A549 (cell line): ENCODE measurements at regions not wholly inside any gene's neighbourhood (a gene's known extent, or its start where the extent isn't known, plus 50 kb on each side); places are given as distances from the start of the nearest gene placed in this dataset.
A peak's percentile ranks its signal among the peaks of the same experiment; 100 is the strongest.

ENCODE experiments used
- ATAC-seq, 2 experiments: fragments of 200-7000 bp in 1 of 2; fragments of >200 bp in 1 of 2; cut with Nextera tagmentation in 1 of 2; cut with Tn5 transposase in 1 of 2; 3 replicates each; pipeline versions ENCODE4 v1.8.0 to v1.9.1; 2018 to 2020; ENCODE audit warnings: mild to moderate bottlenecking in 1 of 2, moderate library complexity in 1 of 2
- CTCF ChIA-PET: fragments of 300-600 bp; sonication (Branson Sonifier 250); formaldehyde crosslinking; extraction: SDS; loops from one replicate; lab custom pipeline; 2021; ENCODE audit warnings: antibody characterized with exemption, inconsistent platforms; lab: Yijun Ruan, JAX
- POLR2A ChIA-PET: fragments of 350-600 bp; formaldehyde crosslinking; extraction: SDS; loops from one replicate; lab custom pipeline; 2021; ENCODE audit warnings: antibody characterized with exemption, inconsistent platforms; lab: Yijun Ruan, JAX
- DNase-seq, 2 experiments: peaks; one replicate each; pipeline versions ENCODE4 v3.0.0 to v3.0.0-alpha.2; 2011 to 2016; ENCODE audit warnings: low read depth in 1 of 2, low spot score in 1 of 2
- FAIRE-seq: peaks from 2 replicates; lab custom pipeline; 2011; peaks lifted over from hg19 to GRCh38; lab: Jason Lieb, UNC
- H3K27ac ChIP-seq, 2 experiments: fragments of >200 bp; sonication (Bioruptor Twin); formaldehyde crosslinking; 3 replicates each; pipeline ENCODE4 v1.5.1; 2016 to 2017
- H3K4me1 ChIP-seq: fragments of >200 bp; sonication (Bioruptor Twin); formaldehyde crosslinking; 3 replicates; pipeline ENCODE4 v1.6.1; 2016
- H3K4me2 ChIP-seq: fragments of >200 bp; sonication (Bioruptor Twin); formaldehyde crosslinking; 3 replicates; pipeline ENCODE4 v1.6.1; 2016
- H3K4me3 ChIP-seq: fragments of >200 bp; sonication (Bioruptor Twin); formaldehyde crosslinking; 3 replicates; pipeline ENCODE4 v1.5.1; 2016
- H3K9me3 ChIP-seq: fragments of >200 bp; sonication (Bioruptor Twin); formaldehyde crosslinking; 3 replicates; pipeline ENCODE4 v1.6.1; 2016
- CEBPB ChIP-seq, 2 experiments: fragments of >200 bp in 1 of 2; sonication (Bioruptor Twin) in 1 of 2; formaldehyde crosslinking in 1 of 2; IDR thresholded peaks; 2 replicates each; pipeline ENCODE4 v1.6.1; 2012 to 2016
- EP300 ChIP-seq, 2 experiments: fragments of >200 bp; sonication (Bioruptor Twin); formaldehyde crosslinking; IDR thresholded peaks; 2 replicates in 1 of 2; 3 replicates in 1 of 2; pipeline ENCODE4 v1.6.1; 2016 to 2017
- FOSL2 ChIP-seq, 2 experiments: fragments of 450-650 bp in 1 of 2; fragments of >200 bp in 1 of 2; sonication (Bioruptor Twin) in 1 of 2; formaldehyde crosslinking; IDR thresholded peaks; 2 replicates each; pipeline versions ENCODE4 v1.5.0 to v1.6.1; 2016 to 2020; ENCODE audit warnings: mild to moderate bottlenecking in 1 of 2, moderate library complexity in 1 of 2
- FOXS1 ChIP-seq: fragments of 250-450 bp; sonication (Bioruptor Pico); IDR thresholded peaks from 2 replicates; pipeline ENCODE4 v1.5.0; 2020; ENCODE audit warnings: mild to moderate bottlenecking, moderate library complexity
- GATA3 ChIP-seq: IDR thresholded peaks from 2 replicates; pipeline ENCODE4 v1.6.1; 2012; ENCODE audit warnings: borderline replicate concordance
- HOXB5 ChIP-seq: fragments of 250-450 bp; sonication (Bioruptor Pico); IDR thresholded peaks from 2 replicates; pipeline ENCODE4 v1.5.0; 2020; ENCODE audit warnings: mild to moderate bottlenecking, moderate library complexity
- JUN ChIP-seq, 2 experiments: fragments of >200 bp; sonication (Bioruptor Twin); formaldehyde crosslinking; IDR thresholded peaks; 2 replicates in 1 of 2; 3 replicates in 1 of 2; pipeline ENCODE4 v1.6.1; 2016 to 2017
- JUNB ChIP-seq: fragments of >200 bp; sonication (Bioruptor Twin); formaldehyde crosslinking; IDR thresholded peaks from 2 replicates; pipeline ENCODE4 v1.6.1; 2016
- KDM5A ChIP-seq: fragments of 200-600 bp; sonication (generic); IDR thresholded peaks from 2 replicates; pipeline ENCODE4 v1.6.1; 2016; ENCODE audit warnings: antibody characterized with exemption, mild to moderate bottlenecking
- MAFK ChIP-seq: fragments of 450-650 bp; IDR thresholded peaks from 2 replicates; pipeline ENCODE4 v1.6.1; 2014; ENCODE audit not compliant: partially characterized antibody
- PHF8 ChIP-seq: fragments of 200-600 bp; sonication (generic); IDR thresholded peaks from 2 replicates; pipeline ENCODE4 v1.6.1; 2016; ENCODE audit warnings: low read depth, mild to moderate bottlenecking, antibody characterized with exemption, moderate library complexity, borderline replicate concordance
- RAD21 ChIP-seq, 2 experiments: fragments of >200 bp in 1 of 2; sonication (Bioruptor Twin) in 1 of 2; formaldehyde crosslinking in 1 of 2; IDR thresholded peaks in 1 of 2; conservative IDR thresholded peaks in 1 of 2; 2 replicates in 1 of 2; 3 replicates in 1 of 2; pipeline ENCODE4 v1.6.1; 2012 to 2018; ENCODE audit warnings: inconsistent platforms in 1 of 2
- RCOR1 ChIP-seq: fragments of 150-350 bp; IDR thresholded peaks from 2 replicates; pipeline ENCODE4 v1.6.1; 2014; ENCODE audit warnings: antibody characterized with exemption, low read length, low read depth
- SMC3 ChIP-seq: fragments of >200 bp; sonication (Bioruptor Twin); formaldehyde crosslinking; IDR thresholded peaks from 3 replicates; pipeline ENCODE4 v1.6.1; 2018; ENCODE audit warnings: inconsistent platforms
- TP53 ChIP-seq: fragments of 250-450 bp; sonication (Bioruptor Pico); IDR thresholded peaks from 2 replicates; pipeline ENCODE4 v1.5.0; 2021; ENCODE audit warnings: mild to moderate bottlenecking, moderate library complexity
- ZFP36 ChIP-seq: fragments of 450-650 bp; IDR thresholded peaks from 2 replicates; pipeline ENCODE4 v1.6.1; 2014; ENCODE audit warnings: borderline replicate concordance; ENCODE audit not compliant: partially characterized antibody
- ZNF302 ChIP-seq: fragments of 250-450 bp; sonication (Bioruptor Pico); IDR thresholded peaks from 2 replicates; pipeline ENCODE4 v1.9.0; 2021; ENCODE audit warnings: inconsistent platforms, mild to moderate bottlenecking, moderate library complexity
- WGBS: methylation state at CpG from one replicate; pipeline ENCODE4 v1.1.6; 2017; ENCODE audit errors: missing lambda C conversion rate; 5-methylcytosine and 5-hydroxymethylcytosine counted together
- TF ChIP-seq, protein P1 (sequence below): fragments of >200 bp; sonication (Bioruptor Twin); formaldehyde crosslinking; IDR thresholded peaks from 3 replicates; pipeline ENCODE4 v1.6.1; 2016
- TF ChIP-seq, protein P2 (sequence below): fragments of 250-450 bp; sonication (Bioruptor Pico); IDR thresholded peaks from 2 replicates; pipeline ENCODE4 v1.5.0; 2020; ENCODE audit warnings: low read depth, mild to moderate bottlenecking, moderate library complexity
- TF ChIP-seq, protein P3 (sequence below): fragments of 250-450 bp; sonication (Bioruptor Pico); IDR thresholded peaks from 2 replicates; pipeline ENCODE4 v1.5.0; 2021; ENCODE audit warnings: mild to moderate bottlenecking, moderate library complexity, borderline replicate concordance
- TF ChIP-seq, protein P4 (sequence below): IDR thresholded peaks from 2 replicates; pipeline ENCODE4 v1.6.1; 2012
- TF ChIP-seq, protein P5 (sequence below): fragments of >200 bp; sonication (Bioruptor Twin); formaldehyde crosslinking; IDR thresholded peaks from 2 replicates; pipeline ENCODE4 v1.6.1; 2016
- TF ChIP-seq, protein P6 (sequence below): IDR thresholded peaks from 2 replicates; pipeline ENCODE4 v1.6.1; 2012

DNA sequence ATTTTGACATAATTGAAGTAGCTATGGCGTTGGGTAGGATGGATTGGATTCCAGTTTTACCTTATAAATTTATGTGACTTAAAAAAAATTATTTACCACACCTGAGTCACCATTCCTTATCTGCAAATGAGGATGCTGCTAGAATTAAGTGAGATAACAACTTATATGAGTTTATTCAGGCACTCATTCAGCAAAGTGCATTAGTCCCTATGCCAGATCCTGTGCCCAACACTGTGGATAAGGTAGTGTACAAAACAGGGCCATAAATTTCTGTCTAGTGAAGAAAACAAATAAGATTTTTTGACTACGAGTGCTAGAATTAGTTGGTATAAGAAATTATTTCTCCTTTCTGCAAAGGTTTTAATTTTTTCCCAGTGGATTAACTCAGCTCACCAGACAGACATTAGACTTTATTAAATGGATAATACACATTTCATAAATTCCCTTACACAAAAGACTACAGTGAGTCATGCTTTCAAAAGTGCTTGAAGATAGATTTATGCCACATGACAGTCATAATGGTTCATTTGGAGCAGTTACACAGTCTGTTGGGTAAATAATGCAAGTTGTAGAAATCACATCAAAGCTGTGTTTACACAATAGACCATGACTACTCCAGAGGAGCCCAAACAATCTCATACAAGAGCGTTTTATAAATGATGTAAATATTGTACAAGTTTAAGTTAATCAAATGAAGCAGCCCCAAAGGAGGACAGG lies 129.9 kb upstream of the TGFBR2 start:
- TF ChIP-seq ZFP36 (peak; percentile 18), HOXB5 (0 out of 2 replicates have a peak, but pooled peaks have one; percentile 49), GATA3 (peak; percentile 97), ZNF302 (no peak), PHF8 (no peak), MAFK (peak; percentile 26), CEBPB (IDR thresholded peaks at IDR 0.05) (peak; percentile 94 to 97), FOXS1 (CRISPR knock-in tag) (0 out of 2 replicates have a peak, but pooled peaks have one; percentile 22), KDM5A (no peak), SMC3 (peak; percentile 81), JUNB (peak; percentile 99), RCOR1 (no peak), TP53 (CRISPR knock-in tag) (no peak), RAD21 (conservative IDR thresholded peaks at IDR 0.05 in 1 of 2, IDR thresholded peaks at IDR 0.05 in 1 of 2) (peak in 1 of 2 experiments; percentile 83; a peak in 3 of 5 replicates), EP300 (IDR thresholded peaks at IDR 0.05) (peak; percentile 96 to 98), JUN (IDR thresholded peaks at IDR 0.05) (peak; percentile 92 to 98; a peak in 4 of 5 replicates), FOSL2 (IDR thresholded peaks at IDR 0.05) (peak; percentile 95), FOSL2 (CRISPR knock-in tag; IDR thresholded peaks at IDR 0.05) (peak; percentile 98)
- TF ChIP-seq, protein P1, sequence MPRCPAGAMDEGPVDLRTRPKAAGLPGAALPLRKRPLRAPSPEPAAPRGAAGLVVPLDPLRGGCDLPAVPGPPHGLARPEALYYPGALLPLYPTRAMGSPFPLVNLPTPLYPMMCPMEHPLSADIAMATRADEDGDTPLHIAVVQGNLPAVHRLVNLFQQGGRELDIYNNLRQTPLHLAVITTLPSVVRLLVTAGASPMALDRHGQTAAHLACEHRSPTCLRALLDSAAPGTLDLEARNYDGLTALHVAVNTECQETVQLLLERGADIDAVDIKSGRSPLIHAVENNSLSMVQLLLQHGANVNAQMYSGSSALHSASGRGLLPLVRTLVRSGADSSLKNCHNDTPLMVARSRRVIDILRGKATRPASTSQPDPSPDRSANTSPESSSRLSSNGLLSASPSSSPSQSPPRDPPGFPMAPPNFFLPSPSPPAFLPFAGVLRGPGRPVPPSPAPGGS: peak; percentile 98; the same call in 2 of the 3 replicates
- TF ChIP-seq, protein P2, sequence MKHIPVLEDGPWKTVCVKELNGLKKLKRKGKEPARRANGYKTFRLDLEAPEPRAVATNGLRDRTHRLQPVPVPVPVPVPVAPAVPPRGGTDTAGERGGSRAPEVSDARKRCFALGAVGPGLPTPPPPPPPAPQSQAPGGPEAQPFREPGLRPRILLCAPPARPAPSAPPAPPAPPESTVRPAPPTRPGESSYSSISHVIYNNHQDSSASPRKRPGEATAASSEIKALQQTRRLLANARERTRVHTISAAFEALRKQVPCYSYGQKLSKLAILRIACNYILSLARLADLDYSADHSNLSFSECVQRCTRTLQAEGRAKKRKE (CRISPR knock-in tag): no peak
- TF ChIP-seq, protein P3, sequence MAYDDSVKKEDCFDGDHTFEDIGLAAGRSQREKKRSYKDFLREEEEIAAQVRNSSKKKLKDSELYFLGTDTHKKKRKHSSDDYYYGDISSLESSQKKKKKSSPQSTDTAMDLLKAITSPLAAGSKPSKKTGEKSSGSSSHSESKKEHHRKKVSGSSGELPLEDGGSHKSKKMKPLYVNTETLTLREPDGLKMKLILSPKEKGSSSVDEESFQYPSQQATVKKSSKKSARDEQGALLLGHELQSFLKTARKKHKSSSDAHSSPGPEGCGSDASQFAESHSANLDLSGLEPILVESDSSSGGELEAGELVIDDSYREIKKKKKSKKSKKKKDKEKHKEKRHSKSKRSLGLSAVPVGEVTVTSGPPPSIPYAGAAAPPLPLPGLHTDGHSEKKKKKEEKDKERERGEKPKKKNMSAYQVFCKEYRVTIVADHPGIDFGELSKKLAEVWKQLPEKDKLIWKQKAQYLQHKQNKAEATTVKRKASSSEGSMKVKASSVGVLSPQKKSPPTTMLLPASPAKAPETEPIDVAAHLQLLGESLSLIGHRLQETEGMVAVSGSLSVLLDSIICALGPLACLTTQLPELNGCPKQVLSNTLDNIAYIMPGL: no peak
- TF ChIP-seq, protein P4, sequence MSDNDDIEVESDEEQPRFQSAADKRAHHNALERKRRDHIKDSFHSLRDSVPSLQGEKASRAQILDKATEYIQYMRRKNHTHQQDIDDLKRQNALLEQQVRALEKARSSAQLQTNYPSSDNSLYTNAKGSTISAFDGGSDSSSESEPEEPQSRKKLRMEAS: peak; percentile 66
- TF ChIP-seq, protein P5, sequence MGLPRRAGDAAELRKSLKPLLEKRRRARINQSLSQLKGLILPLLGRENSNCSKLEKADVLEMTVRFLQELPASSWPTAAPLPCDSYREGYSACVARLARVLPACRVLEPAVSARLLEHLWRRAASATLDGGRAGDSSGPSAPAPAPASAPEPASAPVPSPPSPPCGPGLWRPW: peak; percentile 92
- TF ChIP-seq, protein P6, sequence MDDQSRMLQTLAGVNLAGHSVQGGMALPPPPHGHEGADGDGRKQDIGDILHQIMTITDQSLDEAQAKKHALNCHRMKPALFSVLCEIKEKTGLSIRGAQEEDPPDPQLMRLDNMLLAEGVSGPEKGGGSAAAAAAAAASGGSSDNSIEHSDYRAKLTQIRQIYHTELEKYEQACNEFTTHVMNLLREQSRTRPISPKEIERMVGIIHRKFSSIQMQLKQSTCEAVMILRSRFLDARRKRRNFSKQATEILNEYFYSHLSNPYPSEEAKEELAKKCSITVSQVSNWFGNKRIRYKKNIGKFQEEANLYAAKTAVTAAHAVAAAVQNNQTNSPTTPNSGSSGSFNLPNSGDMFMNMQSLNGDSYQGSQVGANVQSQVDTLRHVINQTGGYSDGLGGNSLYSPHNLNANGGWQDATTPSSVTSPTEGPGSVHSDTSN: peak; percentile 75
- Histone ChIP-seq H3K4me3 (no peak overlapping the region), H3K9me3 (peaks cover 20% of the 10 kb centered on the region; the same call in 2 of the 3 replicates), H3K27ac (peak overlapping the region; percentile 81 to 88), H3K4me1 (peaks cover 28% of the 10 kb centered on the region), H3K4me2 (peak overlapping the region; percentile 69)
- 37% methylated on average over 3 of the region's 3 CpGs for WGBS
- CTCF ChIA-PET: interaction anchor here (2.1 kb wide), 2 partner anchors 130 to 217 kb away, joined by 5 to 9 read pairs; partner anchors contain the start of gene TGFBR2
- ATAC-seq (peak; percentile 94 to 98), FAIRE-seq (peak; percentile 97), DNase-seq (peak; percentile 43 to 87)
- POLR2A ChIA-PET: interaction anchor here (0.9 kb wide), 1 partner anchor 35 kb away, joined by 5 read pairs; no protein-coding TSS in a partner anchor
